Breast epithelium (tissue), 4 donors: ENCODE measurements at regions not wholly inside any gene's neighbourhood (a gene's known extent, or its start where the extent isn't known, plus 50 kb on each side); places are given as distances from the start of the nearest gene placed in this dataset.

Experiments used
- DNase-seq, 2 donors: peaks; one replicate each; pipeline ENCODE4 v3.0.0-alpha.2; 2019; ENCODE audit warnings: low spot score in 2 of 2
- H3K27ac ChIP-seq, 2 donors: fragments of 200-600 bp; sonication (generic) in 1 of 2; one replicate each; pipeline ENCODE4 v1.5.1; 2016 to 2019; ENCODE audit warnings: mild to moderate bottlenecking in 1 of 2
- H3K27me3 ChIP-seq, 2 donors: fragments of 200-600 bp; sonication (generic) in 1 of 2; one replicate each; pipeline versions ENCODE4 v1.5.1 to v1.6.0; 2017 to 2019; ENCODE audit warnings: control low read depth in 1 of 2, mild to moderate bottlenecking in 1 of 2
- H3K36me3 ChIP-seq: fragments of 200-600 bp; one replicate; pipeline ENCODE4 v1.5.1; 2019
- H3K4me1 ChIP-seq, 2 donors: fragments of 200-600 bp; sonication (generic); one replicate each; pipeline ENCODE4 v1.5.1; 2016 to 2019; ENCODE audit warnings: control low read depth in 1 of 2
- H3K4me3 ChIP-seq, 3 donors: fragments of 200-600 bp; sonication (generic); 1 replicate in 2 of 3; 2 replicates in 1 of 3; pipeline ENCODE4 v1.5.1; 2016 to 2019; ENCODE audit warnings: mild to moderate bottlenecking in 3 of 3, moderate library complexity in 2 of 3
- H3K9me3 ChIP-seq, 2 donors: fragments of 200-600 bp; sonication (generic) in 1 of 2; one replicate each; pipeline ENCODE4 v1.5.1; 2016 to 2019; ENCODE audit warnings: control low read depth in 1 of 2
- POLR2A ChIP-seq: fragments of 450-650 bp; IDR thresholded peaks from one replicate; pipeline ENCODE4 v1.6.1; 2016; ENCODE audit warnings: antibody characterized with exemption, mild to moderate bottlenecking, moderate library complexity
- POLR2AphosphoS5 ChIP-seq, 3 donors: sonication (generic); formaldehyde crosslinking; IDR thresholded peaks; one replicate each; pipeline ENCODE4 v1.6.1; 2017; ENCODE audit warnings: antibody characterized with exemption in 3 of 3
- intact Hi-C: fragments of 100-400 bp; cut with DNase I; formaldehyde crosslinking; loops from one replicate; pipeline ENCODE4 v1.15.1; 2023; ENCODE audit warnings: low total_unique reads
- TF ChIP-seq, protein P1 (sequence below), 3 donors: fragments of 450-650 bp; IDR thresholded peaks; one replicate each; pipeline ENCODE4 v1.5.1; 2016 to 2017; ENCODE audit warnings: antibody characterized with exemption in 3 of 3, mild to moderate bottlenecking in 3 of 3, moderate library complexity in 3 of 3

DNA sequence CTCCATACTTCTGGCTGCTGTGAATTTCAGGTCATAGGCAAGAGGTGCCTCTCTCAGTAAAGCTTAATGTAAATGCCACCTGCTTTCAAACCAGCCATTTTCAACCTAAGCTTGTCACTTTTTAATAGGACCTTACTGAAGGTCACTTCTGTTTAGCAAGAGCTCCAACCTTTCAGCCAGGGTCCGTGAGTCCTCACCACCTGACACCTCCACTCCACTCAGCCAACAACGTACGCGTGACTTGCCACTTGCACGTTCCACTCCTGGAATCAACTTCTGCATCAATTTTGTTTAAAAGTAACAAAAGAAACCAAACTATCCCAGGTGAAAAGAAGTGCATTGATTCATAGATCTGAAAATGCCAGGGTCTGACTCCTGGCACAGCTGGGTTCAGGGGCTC is 114.4 kb downstream of the TRIM29 start:
- intact Hi-C loops: no loop called here
- H3K4me3 ChIP-seq: no peak overlapping the region
- DNase-seq: no peak
- no peak overlapping the region for H3K27ac ChIP-seq
- H3K4me1 ChIP-seq: no peaks in the 10 kb centered on the region
- H3K27me3 ChIP-seq: no peaks in the 10 kb centered on the region
- no peaks in the 10 kb centered on the region for H3K9me3 ChIP-seq
- TF ChIP-seq, protein P1, sequence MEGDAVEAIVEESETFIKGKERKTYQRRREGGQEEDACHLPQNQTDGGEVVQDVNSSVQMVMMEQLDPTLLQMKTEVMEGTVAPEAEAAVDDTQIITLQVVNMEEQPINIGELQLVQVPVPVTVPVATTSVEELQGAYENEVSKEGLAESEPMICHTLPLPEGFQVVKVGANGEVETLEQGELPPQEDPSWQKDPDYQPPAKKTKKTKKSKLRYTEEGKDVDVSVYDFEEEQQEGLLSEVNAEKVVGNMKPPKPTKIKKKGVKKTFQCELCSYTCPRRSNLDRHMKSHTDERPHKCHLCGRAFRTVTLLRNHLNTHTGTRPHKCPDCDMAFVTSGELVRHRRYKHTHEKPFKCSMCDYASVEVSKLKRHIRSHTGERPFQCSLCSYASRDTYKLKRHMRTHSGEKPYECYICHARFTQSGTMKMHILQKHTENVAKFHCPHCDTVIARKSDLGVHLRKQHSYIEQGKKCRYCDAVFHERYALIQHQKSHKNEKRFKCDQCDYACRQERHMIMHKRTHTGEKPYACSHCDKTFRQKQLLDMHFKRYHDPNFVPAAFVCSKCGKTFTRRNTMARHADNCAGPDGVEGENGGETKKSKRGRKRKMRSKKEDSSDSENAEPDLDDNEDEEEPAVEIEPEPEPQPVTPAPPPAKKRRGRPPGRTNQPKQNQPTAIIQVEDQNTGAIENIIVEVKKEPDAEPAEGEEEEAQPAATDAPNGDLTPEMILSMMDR (IDR thresholded peaks at IDR 0.05): no peak
- TF ChIP-seq POLR2A: no peak
- no peaks in the 10 kb centered on the region for H3K36me3 ChIP-seq

DNA sequence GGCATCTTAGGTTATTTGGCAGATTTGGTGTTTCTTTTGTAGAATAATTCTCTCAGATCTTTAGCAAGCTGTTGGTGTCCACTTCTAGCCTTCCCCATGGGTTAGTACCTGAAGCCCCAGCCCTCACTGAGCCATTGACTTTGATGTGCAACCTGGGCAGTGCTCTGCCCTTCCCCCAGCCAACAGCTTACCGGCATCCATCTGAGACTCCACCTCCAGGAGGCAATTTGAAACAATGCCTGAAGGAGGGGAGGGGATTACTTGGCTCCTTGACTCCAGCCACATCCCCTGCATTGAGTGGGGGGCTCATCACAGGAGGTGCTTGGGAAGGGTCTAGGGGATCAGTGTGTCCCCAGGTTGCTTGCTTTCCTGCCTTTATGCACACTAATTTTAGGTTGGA is 114.8 kb downstream of the TRIM29 start:
- TF ChIP-seq, protein P1 (IDR thresholded peaks at IDR 0.05): no peak
- TF ChIP-seq POLR2A: no peak
- TF ChIP-seq POLR2AphosphoS5 (IDR thresholded peaks at IDR 0.05): no peak
- no peaks in the 10 kb centered on the region for H3K4me1 ChIP-seq
- H3K9me3 ChIP-seq: no peaks in the 10 kb centered on the region
- intact Hi-C loops: no loop called here
- H3K27me3 ChIP-seq: no peaks in the 10 kb centered on the region
- DNase-seq: no peak
- no peak overlapping the region for H3K27ac ChIP-seq
- no peaks in the 10 kb centered on the region for H3K36me3 ChIP-seq
- H3K4me3 ChIP-seq: no peak overlapping the region

DNA sequence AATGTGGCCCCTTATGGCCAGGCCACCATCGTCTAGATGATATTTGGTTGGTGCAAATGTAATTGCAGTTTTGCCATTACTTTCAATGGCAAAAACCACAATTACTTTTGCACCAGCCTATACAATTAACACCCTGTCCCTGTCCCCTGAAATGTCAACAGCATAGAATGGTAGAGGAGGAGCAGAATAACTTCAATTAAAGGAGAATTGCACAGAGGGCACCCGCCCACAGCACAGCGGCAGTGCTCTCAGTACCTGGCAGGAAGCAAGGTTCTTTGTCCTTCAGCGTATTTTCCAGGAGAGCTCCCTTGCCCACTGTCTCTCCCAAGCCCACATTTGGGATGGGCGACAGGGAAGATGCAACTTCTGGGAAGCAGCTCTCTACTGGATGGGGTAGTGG is 115.3 kb downstream of the TRIM29 start:
- no peaks in the 10 kb centered on the region for H3K9me3 ChIP-seq
- H3K27me3 ChIP-seq: no peaks in the 10 kb centered on the region
- no peak overlapping the region for H3K4me3 ChIP-seq
- DNase-seq: no peak
- TF ChIP-seq POLR2AphosphoS5 (IDR thresholded peaks at IDR 0.05) (no peak), POLR2A (no peak)
- TF ChIP-seq, protein P1 (IDR thresholded peaks at IDR 0.05): no peak
- intact Hi-C loops: no loop called here
- no peaks in the 10 kb centered on the region for H3K4me1 ChIP-seq
- no peaks in the 10 kb centered on the region for H3K36me3 ChIP-seq
- no peak overlapping the region for H3K27ac ChIP-seq

DNA sequence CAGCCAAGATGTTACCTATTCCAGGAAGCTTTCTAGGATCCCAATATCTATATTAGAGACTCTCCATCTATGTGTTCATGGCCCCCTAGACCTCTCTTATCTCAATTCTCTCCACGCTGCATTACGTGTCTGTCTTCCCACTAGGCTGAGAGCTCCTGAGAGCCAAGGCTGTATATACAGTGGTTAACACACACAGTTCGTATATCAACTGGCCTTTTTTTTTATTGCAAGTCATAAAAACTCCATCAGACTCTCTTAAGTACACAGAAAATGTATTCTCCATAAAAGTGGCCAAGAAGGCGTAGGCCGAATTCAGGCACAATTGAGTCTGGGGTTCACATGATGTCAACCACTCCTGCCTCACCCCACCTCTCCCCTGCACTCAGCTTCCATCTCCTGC is 115.9 kb downstream of the TRIM29 start:
- no peaks in the 10 kb centered on the region for H3K27me3 ChIP-seq
- intact Hi-C loops: no loop called here
- H3K4me3 ChIP-seq: no peak overlapping the region
- no peaks in the 10 kb centered on the region for H3K36me3 ChIP-seq
- TF ChIP-seq POLR2AphosphoS5 (IDR thresholded peaks at IDR 0.05) (no peak), POLR2A (no peak)
- TF ChIP-seq, protein P1 (IDR thresholded peaks at IDR 0.05): no peak
- no peak overlapping the region for H3K27ac ChIP-seq
- H3K9me3 ChIP-seq: no peaks in the 10 kb centered on the region
- no peak for DNase-seq
- H3K4me1 ChIP-seq: no peaks in the 10 kb centered on the region

DNA sequence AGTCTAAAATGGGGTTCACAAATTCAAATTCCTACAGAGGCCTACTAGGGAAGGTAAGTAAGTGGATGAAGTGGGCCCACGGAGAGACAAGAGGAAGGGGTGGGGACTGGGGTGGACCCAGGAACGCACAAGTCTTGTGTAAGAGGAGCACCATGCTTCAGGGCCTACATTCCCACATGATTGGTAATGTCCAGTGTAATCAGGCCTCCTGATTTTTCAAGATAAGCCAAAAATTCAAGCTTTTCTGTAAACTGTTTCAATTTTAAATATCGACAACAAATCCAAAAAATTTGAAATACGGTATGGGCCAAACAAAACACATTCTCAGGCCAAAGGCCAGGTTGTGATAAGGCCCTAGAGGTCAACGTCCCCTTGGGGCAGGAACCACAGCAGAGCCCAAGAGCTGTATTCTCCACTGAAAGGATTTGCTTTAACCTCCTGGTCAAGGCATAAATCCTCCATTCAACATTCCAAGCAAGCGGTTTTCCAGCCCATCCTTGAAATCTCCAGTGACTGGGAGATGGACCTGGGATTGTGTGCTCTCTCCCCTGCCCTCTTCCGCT is 116.4 kb downstream of the TRIM29 start:
- no peaks in the 10 kb centered on the region for H3K4me1 ChIP-seq
- no peak overlapping the region for H3K4me3 ChIP-seq
- no peaks in the 10 kb centered on the region for H3K27me3 ChIP-seq
- DNase-seq: no peak
- H3K9me3 ChIP-seq: no peaks in the 10 kb centered on the region
- H3K36me3 ChIP-seq: no peaks in the 10 kb centered on the region
- intact Hi-C loops: no loop called here
- TF ChIP-seq POLR2A: no peak
- no peak for TF ChIP-seq POLR2AphosphoS5 (IDR thresholded peaks at IDR 0.05)
- TF ChIP-seq, protein P1 (IDR thresholded peaks at IDR 0.05): no peak
- no peak overlapping the region for H3K27ac ChIP-seq
